Large intestine (tissue), 3 donors: ENCODE measurements at regions not wholly inside any gene's neighbourhood (a gene's known extent, or its start where the extent isn't known, plus 50 kb on each side); places are given as distances from the start of the nearest gene placed in this dataset.

Experiments
- DNase-seq, 2 donors: peaks; one replicate each; pipeline versions ENCODE4 v3.0.0 to v3.0.0-alpha.2; 2013
- H3K27ac ChIP-seq: one replicate; pipeline ENCODE4 v1.5.1; 2013; ENCODE audit warnings: low read length
- H3K27me3 ChIP-seq: 2 replicates; pipeline ENCODE4 v1.6.1; 2013; ENCODE audit warnings: low read length; ENCODE audit not compliant: control insufficient read depth, insufficient read depth
- H3K36me3 ChIP-seq: 2 replicates; pipeline ENCODE4 v1.6.1; 2013; ENCODE audit warnings: low read length; ENCODE audit not compliant: control insufficient read depth, insufficient read depth
- H3K4me1 ChIP-seq: one replicate; pipeline ENCODE4 v1.6.1; 2013; ENCODE audit warnings: low read length; ENCODE audit not compliant: control insufficient read depth, insufficient read depth
- H3K4me3 ChIP-seq: one replicate; pipeline ENCODE4 v1.5.1; 2013; ENCODE audit warnings: low read length
- H3K9me3 ChIP-seq: one replicate; pipeline ENCODE4 v1.6.1; 2013; ENCODE audit warnings: mild to moderate bottlenecking, low read depth, low read length, moderate library complexity; ENCODE audit not compliant: control insufficient read depth
- WGBS: methylation state at CpG from one replicate; pipeline ENCODE4 v1.1.5; 2013; ENCODE audit warnings: low lambda C conversion rate; ENCODE audit not compliant: insufficient coverage; 5-methylcytosine and 5-hydroxymethylcytosine counted together

- H3K4me3 ChIP-seq = no peak overlapping the region
- no peaks in the 10 kb centered on the region for H3K36me3 ChIP-seq
- H3K9me3 ChIP-seq = no peaks in the 10 kb centered on the region
- H3K27ac ChIP-seq = no peak overlapping the region
- no peaks in the 10 kb centered on the region for H3K27me3 ChIP-seq
- H3K4me1 ChIP-seq = no peaks in the 10 kb centered on the region
- no peak for DNase-seq
- no CpG with 5 or more reads among the region's 3 CpGs for WGBS
Observed at GRCh38 chrX:26352891-26353430, 137.0 kb downstream of the MAGEB5 start.

- no CpG with 5 or more reads among the region's 4 CpGs for WGBS
- Histone ChIP-seq H3K27me3 (no peaks in the 10 kb centered on the region), H3K36me3 (no peaks in the 10 kb centered on the region), H3K4me3 (no peak overlapping the region), H3K27ac (no peak overlapping the region), H3K9me3 (no peaks in the 10 kb centered on the region), H3K4me1 (no peaks in the 10 kb centered on the region)
- no peak for DNase-seq
Observed at GRCh38 chrX:26347171-26347570, 131.2 kb downstream of the MAGEB5 start.

DNA sequence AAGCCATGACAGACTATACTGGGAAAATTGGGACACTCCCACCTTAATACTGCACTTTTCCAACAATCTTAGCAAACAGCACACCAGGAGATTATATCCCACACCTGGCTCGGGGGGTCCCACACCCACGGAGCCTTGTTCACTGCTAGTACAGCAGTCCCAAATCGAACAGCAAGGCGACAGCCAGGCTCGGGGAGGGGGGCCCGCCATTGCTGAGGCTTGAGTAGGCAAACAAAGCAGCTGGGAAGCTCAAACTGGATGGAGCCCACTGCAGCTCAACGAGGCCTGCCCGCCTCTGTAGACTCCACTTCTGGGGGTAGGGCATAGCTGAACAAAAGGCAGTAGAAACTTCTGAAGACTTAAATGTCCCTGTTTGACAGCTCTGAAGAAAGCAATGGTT is 118.3 kb downstream of the MAGEB5 start:
- H3K27me3 ChIP-seq = no peaks in the 10 kb centered on the region
- no peaks in the 10 kb centered on the region for H3K36me3 ChIP-seq
- no peak overlapping the region for H3K27ac ChIP-seq
- H3K4me3 ChIP-seq = no peak overlapping the region
- peaks cover 5% of the 10 kb centered on the region for H3K9me3 ChIP-seq
- H3K4me1 ChIP-seq = no peaks in the 10 kb centered on the region
- DNase-seq = no peak
- WGBS = no CpG with 5 or more reads among the region's 8 CpGs

- no peaks in the 10 kb centered on the region for H3K36me3 ChIP-seq
- WGBS = 43% methylated on average over 1 of the region's 3 CpGs
Observed at GRCh38 chrX:26328608-26329319, 112.8 kb downstream of the MAGEB5 start.

GRCh38 chrX:26309262-26309661 is 93.3 kb downstream of the MAGEB5 start:
- no peaks in the 10 kb centered on the region for H3K36me3 ChIP-seq
- H3K9me3 ChIP-seq = no peaks in the 10 kb centered on the region
- H3K27me3 ChIP-seq = no peaks in the 10 kb centered on the region
- H3K4me3 ChIP-seq = no peak overlapping the region
- H3K27ac ChIP-seq = no peak overlapping the region
- H3K4me1 ChIP-seq = no peaks in the 10 kb centered on the region
- DNase-seq = no peak

More at GRCh38 chrX:26328608-26329319, 112.8 kb downstream of the MAGEB5 start:
- Histone ChIP-seq H3K4me1 (no peaks in the 10 kb centered on the region), H3K27ac (no peak overlapping the region), H3K27me3 (no peaks in the 10 kb centered on the region), H3K9me3 (no peaks in the 10 kb centered on the region), H3K4me3 (no peak overlapping the region)
- DNase-seq = no peak

GRCh38 chrX:26295425-26295824 is 79.5 kb downstream of the MAGEB5 start:
- WGBS = 0% methylated on average over 1 of the region's 1 CpG
- H3K4me3 ChIP-seq = no peak overlapping the region
- no peaks in the 10 kb centered on the region for H3K27me3 ChIP-seq
- no peaks in the 10 kb centered on the region for H3K9me3 ChIP-seq
- H3K4me1 ChIP-seq = no peaks in the 10 kb centered on the region
- H3K27ac ChIP-seq = no peak overlapping the region
- no peaks in the 10 kb centered on the region for H3K36me3 ChIP-seq
- DNase-seq = no peak

GRCh38 chrX:26286836-26287235 is 70.9 kb downstream of the MAGEB5 start:
- no peaks in the 10 kb centered on the region for H3K27me3 ChIP-seq
- no peaks in the 10 kb centered on the region for H3K4me1 ChIP-seq
- H3K4me3 ChIP-seq = no peak overlapping the region
- DNase-seq = no peak
- H3K9me3 ChIP-seq = no peaks in the 10 kb centered on the region
- H3K36me3 ChIP-seq = no peaks in the 10 kb centered on the region
- no CpG with 5 or more reads among the region's 9 CpGs for WGBS
- H3K27ac ChIP-seq = no peak overlapping the region
